HFFc6 (cell line): ENCODE measurements at regions not wholly inside any gene's neighbourhood (a gene's known extent, or its start where the extent isn't known, plus 50 kb on each side); places are given as distances from the start of the nearest gene placed in this dataset.

Source experiments
- DNase-seq: peaks from one replicate; pipeline ENCODE4 v3.0.0-alpha.2; 2018
- H3K27ac Mint-ChIP-seq: 2 replicates; pipeline ENCODE4 v1.8.0; 2020; ENCODE audit warnings: mild to moderate bottlenecking, mixed read lengths
- H3K27me3 Mint-ChIP-seq: 2 replicates; pipeline ENCODE4 v1.8.0; 2021; ENCODE audit warnings: mild to moderate bottlenecking, moderate library complexity, mixed read lengths; ENCODE audit not compliant: insufficient read depth
- H3K36me3 Mint-ChIP-seq: 2 replicates; pipeline ENCODE4 v1.8.0; 2021; ENCODE audit warnings: low read depth, mixed read lengths
- H3K4me1 Mint-ChIP-seq: 2 replicates; pipeline ENCODE4 v1.8.0; 2020; ENCODE audit warnings: low read depth, mixed read lengths
- H3K4me3 Mint-ChIP-seq: 2 replicates; pipeline ENCODE4 v1.8.0; 2020; ENCODE audit warnings: mild to moderate bottlenecking, moderate library complexity, mixed read lengths
- H3K9me3 Mint-ChIP-seq: 2 replicates; pipeline ENCODE4 v1.8.0; 2020; ENCODE audit warnings: mild to moderate bottlenecking, mixed read lengths
- CTCF ChIP-seq: fragments of 200-600 bp; sonication (generic); IDR thresholded peaks from 2 replicates; pipeline ENCODE4 v1.5.0; 2021; ENCODE audit warnings: antibody characterized with exemption, mild to moderate bottlenecking

- DNase-seq, result no peak
- H3K36me3 Mint-ChIP-seq, result peaks cover 20% of the 10 kb centered on the region
- H3K4me1 Mint-ChIP-seq, result peaks cover 64% of the 10 kb centered on the region
- H3K9me3 Mint-ChIP-seq, result 0 out of 2 replicates have a peak, but pooled peaks cover under 1% of the 10 kb centered on the region
- peaks cover 4% of the 10 kb centered on the region for H3K27me3 Mint-ChIP-seq
- no peak overlapping the region for H3K27ac Mint-ChIP-seq
- no peak for TF ChIP-seq CTCF
- H3K4me3 Mint-ChIP-seq, result peak overlapping the region; percentile 9; the same call in 1 of the 2 replicates
These were observed 66.3 kb upstream of the DCBLD2 start for GRCh38 chr3:98967758-98968157.

- peaks cover 57% of the 10 kb centered on the region for H3K4me1 Mint-ChIP-seq
- H3K36me3 Mint-ChIP-seq, result peaks cover 19% of the 10 kb centered on the region
- H3K27me3 Mint-ChIP-seq, result peaks cover 4% of the 10 kb centered on the region
- peak overlapping the region; percentile 9; the same call in 1 of the 2 replicates for H3K27ac Mint-ChIP-seq
- H3K9me3 Mint-ChIP-seq, result no peaks in the 10 kb centered on the region
- no peak overlapping the region for H3K4me3 Mint-ChIP-seq
- DNase-seq, result no peak
- no peak for TF ChIP-seq CTCF
These were observed 65.5 kb upstream of the DCBLD2 start for GRCh38 chr3:98966862-98967546.

GRCh38 chr3:98966434-98966833 is 64.9 kb upstream of the DCBLD2 start:
- Mint-ChIP-seq H3K27ac (peak overlapping the region; percentile 35; the same call in 1 of the 2 replicates), H3K27me3 (peaks cover 4% of the 10 kb centered on the region), H3K4me3 (no peak overlapping the region), H3K4me1 (peaks cover 51% of the 10 kb centered on the region), H3K9me3 (no peaks in the 10 kb centered on the region), H3K36me3 (peaks cover 19% of the 10 kb centered on the region)
- no peak for DNase-seq
- TF ChIP-seq CTCF, result no peak

GRCh38 chr3:98964784-98965183 is 63.3 kb upstream of the DCBLD2 start:
- Mint-ChIP-seq H3K4me1 (peaks cover 34% of the 10 kb centered on the region), H3K36me3 (peaks cover 11% of the 10 kb centered on the region; the same call in 1 of the 2 replicates), H3K4me3 (no peak overlapping the region), H3K9me3 (no peaks in the 10 kb centered on the region), H3K27ac (no peak overlapping the region; the same call in 1 of the 2 replicates), H3K27me3 (peaks cover 3% of the 10 kb centered on the region)
- DNase-seq, result no peak
- TF ChIP-seq CTCF, result no peak

- DNase-seq, result no peak
- Mint-ChIP-seq H3K9me3 (no peaks in the 10 kb centered on the region), H3K36me3 (peaks cover 11% of the 10 kb centered on the region; the same call in 1 of the 2 replicates), H3K4me1 (peaks cover 24% of the 10 kb centered on the region), H3K4me3 (no peak overlapping the region), H3K27me3 (peaks cover 2% of the 10 kb centered on the region; the same call in 1 of the 2 replicates), H3K27ac (no peak overlapping the region)
- TF ChIP-seq CTCF, result no peak
These were observed 62.1 kb upstream of the DCBLD2 start for GRCh38 chr3:98963546-98963945.
